GM12878 (cell line): ENCODE measurements at regions not wholly inside any gene's neighbourhood (a gene's known extent, or its start where the extent isn't known, plus 50 kb on each side); places are given as distances from the start of the nearest gene placed in this dataset.

Experiments used
- ATAC-seq: fragments of 200-7000 bp; cut with Tn5 transposase; 3 replicates; pipeline ENCODE4 v1.9.1; 2020; ENCODE audit warnings: mild to moderate bottlenecking, moderate library complexity
- BruUV-seq: library from RNA; stranded (reverse); fragments of 400-500 nt; replicated peaks from 2 replicates; lab custom pipeline; 2021; lab: Mats Ljungman, UMichigan
- CTCF ChIA-PET: fragments of 300-600 bp; sonication (Branson Sonifier 250); formaldehyde crosslinking; extraction: SDS; loops from one replicate; lab custom pipeline; 2021; ENCODE audit warnings: inconsistent platforms; lab: Yijun Ruan, JAX
- POLR2A ChIA-PET: fragments of 350-600 bp; formaldehyde crosslinking; extraction: SDS; loops from one replicate; lab custom pipeline; 2021; ENCODE audit warnings: inconsistent platforms; lab: Charles Lee
- RAD21 ChIA-PET: fragments of 300-600 bp; sonication (Branson Sonifier 250); formaldehyde crosslinking; loops from one replicate; lab custom pipeline; 2023; ENCODE audit warnings: antibody characterized with exemption; ENCODE audit not compliant: unreplicated experiment; lab: Charles Lee
- SMC1A ChIA-PET: fragments of 300-600 bp; sonication (Branson Sonifier 250); formaldehyde crosslinking; loops from one replicate; lab custom pipeline; 2023; ENCODE audit not compliant: unreplicated experiment, uncharacterized antibody; lab: Charles Lee
- DNase-seq: peaks from one replicate; pipeline ENCODE4 v3.0.0-alpha.2; 2011; ENCODE audit warnings: low read depth, low spot score
- FAIRE-seq: peaks from 3 replicates; lab custom pipeline; 2011; peaks lifted over from hg19 to GRCh38; lab: Jason Lieb, UNC
- H2AFZ ChIP-seq: 2 replicates; pipeline ENCODE4 v1.6.0; 2011; ENCODE audit warnings: low read depth, low read length, control low read depth; ENCODE audit not compliant: control insufficient read depth
- H3K27ac ChIP-seq: 2 replicates; pipeline ENCODE4 v1.5.1; 2011; ENCODE audit warnings: control low read depth; ENCODE audit not compliant: control insufficient read depth, insufficient read depth
- H3K27me3 ChIP-seq, 2 experiments: replicated peaks in 1 of 2; 2 replicates each; pipeline versions ENCODE4 v1.6.0 to v1.6.1; 2011; ENCODE audit warnings: low read length in 1 of 2; ENCODE audit not compliant: control insufficient read depth in 2 of 2, insufficient read depth in 2 of 2
- H3K36me3 ChIP-seq, 2 experiments: 2 replicates each; pipeline ENCODE4 v1.5.1; 2011; ENCODE audit warnings: low read length in 1 of 2; ENCODE audit not compliant: control insufficient read depth in 2 of 2, insufficient read depth in 2 of 2
- H3K4me1 ChIP-seq: 2 replicates; pipeline ENCODE4 v1.6.1; 2011; ENCODE audit warnings: mild to moderate bottlenecking, low read length, moderate library complexity, mixed read lengths; ENCODE audit not compliant: control insufficient read depth, insufficient read depth
- H3K4me2 ChIP-seq: 2 replicates; pipeline ENCODE4 v1.6.0; 2011; ENCODE audit warnings: control low read depth; ENCODE audit not compliant: control insufficient read depth, insufficient read depth
- H3K4me3 ChIP-seq: fragments of 200-600 bp; sonication (generic); 2 replicates; pipeline ENCODE4 v1.5.1; 2016
- H3K79me2 ChIP-seq: 2 replicates; pipeline ENCODE4 v1.6.0; 2011; ENCODE audit warnings: low read length; ENCODE audit not compliant: control insufficient read depth, insufficient read depth
- H3K9ac ChIP-seq: 2 replicates; pipeline ENCODE4 v1.8.0; 2011; ENCODE audit warnings: low read length, control low read depth, mixed read lengths; ENCODE audit not compliant: control insufficient read depth, insufficient read depth
- H3K9me3 ChIP-seq: replicated peaks from 3 replicates; pipeline ENCODE4 v1.5.1; 2011; ENCODE audit warnings: mild to moderate bottlenecking, low read length; ENCODE audit not compliant: control insufficient read depth, insufficient read depth
- H4K20me1 ChIP-seq: 2 replicates; pipeline ENCODE4 v1.6.0; 2011; ENCODE audit not compliant: control insufficient read depth, insufficient read depth
- CBX3 ChIP-seq: fragments of 200-600 bp; sonication (generic); IDR thresholded peaks from 2 replicates; pipeline ENCODE4 v1.6.1; 2016; ENCODE audit warnings: low read depth, borderline replicate concordance
- CREM ChIP-seq: IDR thresholded peaks from 2 replicates; pipeline ENCODE4 v1.6.1; 2014; ENCODE audit warnings: antibody characterized with exemption, low read depth
- EED ChIP-seq: sonication (generic); IDR thresholded peaks from 2 replicates; pipeline ENCODE4 v1.6.1; 2016; ENCODE audit warnings: antibody characterized with exemption, low read depth
- LARP7 ChIP-seq: fragments of 450-650 bp; IDR thresholded peaks from 2 replicates; pipeline ENCODE4 v1.6.1; 2017; ENCODE audit warnings: mild to moderate bottlenecking
- MTA3 ChIP-seq: IDR thresholded peaks from 2 replicates; pipeline ENCODE4 v1.6.1; 2012; ENCODE audit warnings: low read length, inconsistent platforms, borderline replicate concordance
- NFXL1 ChIP-seq: fragments of 450-650 bp; IDR thresholded peaks from 2 replicates; pipeline ENCODE4 v1.6.1; 2017; ENCODE audit warnings: antibody characterized with exemption, mild to moderate bottlenecking, borderline replicate concordance
- NR2C1 ChIP-seq: fragments of 450-650 bp; IDR thresholded peaks from 2 replicates; pipeline ENCODE4 v1.6.1; 2017; ENCODE audit warnings: antibody characterized with exemption, mild to moderate bottlenecking, moderate library complexity
- POLR2AphosphoS5 ChIP-seq: IDR thresholded peaks from 2 replicates; pipeline ENCODE4 v1.6.1; 2011; ENCODE audit warnings: mild to moderate bottlenecking, low read length, inconsistent platforms
- POU2F2 ChIP-seq: IDR thresholded peaks from 3 replicates; pipeline ENCODE4 v1.6.1; 2011; ENCODE audit warnings: low read depth, mild to moderate bottlenecking, low read length, borderline replicate concordance
- RAD51 ChIP-seq: fragments of 450-650 bp; IDR thresholded peaks from 2 replicates; pipeline ENCODE4 v1.6.1; 2016; ENCODE audit warnings: moderate library complexity, mild to moderate bottlenecking, inconsistent platforms
- ZNF207 ChIP-seq: fragments of 450-650 bp; IDR thresholded peaks from 2 replicates; pipeline ENCODE4 v1.6.1; 2014; ENCODE audit warnings: antibody characterized with exemption, mild to moderate bottlenecking, borderline replicate concordance
- WGBS: methylation state at CpG from one replicate; pipeline ENCODE4 v1.1.6; 2016; ENCODE audit warnings: low lambda C conversion rate; ENCODE audit not compliant: insufficient replicate concordance, insufficient coverage; ENCODE audit errors: missing lambda C conversion rate; 5-methylcytosine and 5-hydroxymethylcytosine counted together
- in situ Hi-C: fragments of 300-500 bp; cut with MboI; formaldehyde crosslinking; loops from 9 replicates; pipeline ENCODE4 v1.14.3; 2018; ENCODE audit warnings: mixed read lengths
- intact Hi-C: fragments of 100-400 bp; cut with micrococcal nuclease; formaldehyde crosslinking; loops from one replicate; pipeline ENCODE4 v1.14.2; 2022; ENCODE audit not compliant: unreplicated experiment
- TF ChIP-seq, protein P1 (sequence below): fragments of 150-350 bp; IDR thresholded peaks from 2 replicates; pipeline ENCODE4 v1.6.1; 2016; ENCODE audit warnings: low read depth, low read length
- TF ChIP-seq, protein P2 (sequence below): fragments of 450-650 bp; IDR thresholded peaks from 2 replicates; pipeline ENCODE4 v1.6.1; 2017; ENCODE audit warnings: antibody characterized with exemption, mild to moderate bottlenecking, moderate library complexity
- TF ChIP-seq, protein P3 (sequence below): IDR thresholded peaks from 2 replicates; pipeline ENCODE4 v1.6.1; 2012; ENCODE audit warnings: mild to moderate bottlenecking, low read depth, low read length
- TF ChIP-seq, protein P4 (sequence below): fragments of 450-650 bp; IDR thresholded peaks from 2 replicates; pipeline ENCODE4 v1.6.1; 2014; ENCODE audit warnings: mild to moderate bottlenecking

GRCh38 chr7:47634273-47634672, 52.4 kb upstream of the TNS3 start:
- H3K27me3 ChIP-seq = peaks cover 0 to 1% of the 10 kb centered on the region in 2 experiments; a peak in 1 of 4 replicates
- no peak overlapping the region for H3K4me3 ChIP-seq
- no peaks in the 10 kb centered on the region for H3K4me1 ChIP-seq
- WGBS = no CpG with 5 or more reads among the region's 2 CpGs
- no peak for TF ChIP-seq CREM
- TF ChIP-seq, protein P1, sequence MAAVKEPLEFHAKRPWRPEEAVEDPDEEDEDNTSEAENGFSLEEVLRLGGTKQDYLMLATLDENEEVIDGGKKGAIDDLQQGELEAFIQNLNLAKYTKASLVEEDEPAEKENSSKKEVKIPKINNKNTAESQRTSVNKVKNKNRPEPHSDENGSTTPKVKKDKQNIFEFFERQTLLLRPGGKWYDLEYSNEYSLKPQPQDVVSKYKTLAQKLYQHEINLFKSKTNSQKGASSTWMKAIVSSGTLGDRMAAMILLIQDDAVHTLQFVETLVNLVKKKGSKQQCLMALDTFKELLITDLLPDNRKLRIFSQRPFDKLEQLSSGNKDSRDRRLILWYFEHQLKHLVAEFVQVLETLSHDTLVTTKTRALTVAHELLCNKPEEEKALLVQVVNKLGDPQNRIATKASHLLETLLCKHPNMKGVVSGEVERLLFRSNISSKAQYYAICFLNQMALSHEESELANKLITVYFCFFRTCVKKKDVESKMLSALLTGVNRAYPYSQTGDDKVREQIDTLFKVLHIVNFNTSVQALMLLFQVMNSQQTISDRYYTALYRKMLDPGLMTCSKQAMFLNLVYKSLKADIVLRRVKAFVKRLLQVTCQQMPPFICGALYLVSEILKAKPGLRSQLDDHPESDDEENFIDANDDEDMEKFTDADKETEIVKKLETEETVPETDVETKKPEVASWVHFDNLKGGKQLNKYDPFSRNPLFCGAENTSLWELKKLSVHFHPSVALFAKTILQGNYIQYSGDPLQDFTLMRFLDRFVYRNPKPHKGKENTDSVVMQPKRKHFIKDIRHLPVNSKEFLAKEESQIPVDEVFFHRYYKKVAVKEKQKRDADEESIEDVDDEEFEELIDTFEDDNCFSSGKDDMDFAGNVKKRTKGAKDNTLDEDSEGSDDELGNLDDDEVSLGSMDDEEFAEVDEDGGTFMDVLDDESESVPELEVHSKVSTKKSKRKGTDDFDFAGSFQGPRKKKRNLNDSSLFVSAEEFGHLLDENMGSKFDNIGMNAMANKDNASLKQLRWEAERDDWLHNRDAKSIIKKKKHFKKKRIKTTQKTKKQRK = no peak
- no peak for TF ChIP-seq MTA3
- TF ChIP-seq CBX3 = no peak
- TF ChIP-seq POLR2AphosphoS5 = no peak
- TF ChIP-seq NR2C1 = no peak
- no peak for TF ChIP-seq ZNF207
- TF ChIP-seq, protein P2, sequence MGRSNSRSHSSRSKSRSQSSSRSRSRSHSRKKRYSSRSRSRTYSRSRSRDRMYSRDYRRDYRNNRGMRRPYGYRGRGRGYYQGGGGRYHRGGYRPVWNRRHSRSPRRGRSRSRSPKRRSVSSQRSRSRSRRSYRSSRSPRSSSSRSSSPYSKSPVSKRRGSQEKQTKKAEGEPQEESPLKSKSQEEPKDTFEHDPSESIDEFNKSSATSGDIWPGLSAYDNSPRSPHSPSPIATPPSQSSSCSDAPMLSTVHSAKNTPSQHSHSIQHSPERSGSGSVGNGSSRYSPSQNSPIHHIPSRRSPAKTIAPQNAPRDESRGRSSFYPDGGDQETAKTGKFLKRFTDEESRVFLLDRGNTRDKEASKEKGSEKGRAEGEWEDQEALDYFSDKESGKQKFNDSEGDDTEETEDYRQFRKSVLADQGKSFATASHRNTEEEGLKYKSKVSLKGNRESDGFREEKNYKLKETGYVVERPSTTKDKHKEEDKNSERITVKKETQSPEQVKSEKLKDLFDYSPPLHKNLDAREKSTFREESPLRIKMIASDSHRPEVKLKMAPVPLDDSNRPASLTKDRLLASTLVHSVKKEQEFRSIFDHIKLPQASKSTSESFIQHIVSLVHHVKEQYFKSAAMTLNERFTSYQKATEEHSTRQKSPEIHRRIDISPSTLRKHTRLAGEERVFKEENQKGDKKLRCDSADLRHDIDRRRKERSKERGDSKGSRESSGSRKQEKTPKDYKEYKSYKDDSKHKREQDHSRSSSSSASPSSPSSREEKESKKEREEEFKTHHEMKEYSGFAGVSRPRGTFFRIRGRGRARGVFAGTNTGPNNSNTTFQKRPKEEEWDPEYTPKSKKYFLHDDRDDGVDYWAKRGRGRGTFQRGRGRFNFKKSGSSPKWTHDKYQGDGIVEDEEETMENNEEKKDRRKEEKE = no peak
- TF ChIP-seq POU2F2 = no peak
- TF ChIP-seq NFXL1 = no peak
- TF ChIP-seq, protein P3, sequence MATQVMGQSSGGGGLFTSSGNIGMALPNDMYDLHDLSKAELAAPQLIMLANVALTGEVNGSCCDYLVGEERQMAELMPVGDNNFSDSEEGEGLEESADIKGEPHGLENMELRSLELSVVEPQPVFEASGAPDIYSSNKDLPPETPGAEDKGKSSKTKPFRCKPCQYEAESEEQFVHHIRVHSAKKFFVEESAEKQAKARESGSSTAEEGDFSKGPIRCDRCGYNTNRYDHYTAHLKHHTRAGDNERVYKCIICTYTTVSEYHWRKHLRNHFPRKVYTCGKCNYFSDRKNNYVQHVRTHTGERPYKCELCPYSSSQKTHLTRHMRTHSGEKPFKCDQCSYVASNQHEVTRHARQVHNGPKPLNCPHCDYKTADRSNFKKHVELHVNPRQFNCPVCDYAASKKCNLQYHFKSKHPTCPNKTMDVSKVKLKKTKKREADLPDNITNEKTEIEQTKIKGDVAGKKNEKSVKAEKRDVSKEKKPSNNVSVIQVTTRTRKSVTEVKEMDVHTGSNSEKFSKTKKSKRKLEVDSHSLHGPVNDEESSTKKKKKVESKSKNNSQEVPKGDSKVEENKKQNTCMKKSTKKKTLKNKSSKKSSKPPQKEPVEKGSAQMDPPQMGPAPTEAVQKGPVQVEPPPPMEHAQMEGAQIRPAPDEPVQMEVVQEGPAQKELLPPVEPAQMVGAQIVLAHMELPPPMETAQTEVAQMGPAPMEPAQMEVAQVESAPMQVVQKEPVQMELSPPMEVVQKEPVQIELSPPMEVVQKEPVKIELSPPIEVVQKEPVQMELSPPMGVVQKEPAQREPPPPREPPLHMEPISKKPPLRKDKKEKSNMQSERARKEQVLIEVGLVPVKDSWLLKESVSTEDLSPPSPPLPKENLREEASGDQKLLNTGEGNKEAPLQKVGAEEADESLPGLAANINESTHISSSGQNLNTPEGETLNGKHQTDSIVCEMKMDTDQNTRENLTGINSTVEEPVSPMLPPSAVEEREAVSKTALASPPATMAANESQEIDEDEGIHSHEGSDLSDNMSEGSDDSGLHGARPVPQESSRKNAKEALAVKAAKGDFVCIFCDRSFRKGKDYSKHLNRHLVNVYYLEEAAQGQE = no peak
- TF ChIP-seq, protein P4, sequence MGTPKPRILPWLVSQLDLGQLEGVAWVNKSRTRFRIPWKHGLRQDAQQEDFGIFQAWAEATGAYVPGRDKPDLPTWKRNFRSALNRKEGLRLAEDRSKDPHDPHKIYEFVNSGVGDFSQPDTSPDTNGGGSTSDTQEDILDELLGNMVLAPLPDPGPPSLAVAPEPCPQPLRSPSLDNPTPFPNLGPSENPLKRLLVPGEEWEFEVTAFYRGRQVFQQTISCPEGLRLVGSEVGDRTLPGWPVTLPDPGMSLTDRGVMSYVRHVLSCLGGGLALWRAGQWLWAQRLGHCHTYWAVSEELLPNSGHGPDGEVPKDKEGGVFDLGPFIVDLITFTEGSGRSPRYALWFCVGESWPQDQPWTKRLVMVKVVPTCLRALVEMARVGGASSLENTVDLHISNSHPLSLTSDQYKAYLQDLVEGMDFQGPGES = no peak
- TF ChIP-seq LARP7 = no peak
- TF ChIP-seq EED = no peak
- TF ChIP-seq RAD51 = no peak
- TF ChIP-seq, all 136 proteins: peak for 0
- Histone ChIP-seq H2AFZ (no peak overlapping the region), H3K36me3 (no peaks in the 10 kb centered on the region), H3K9me3 (no peaks in the 10 kb centered on the region), H4K20me1 (no peaks in the 10 kb centered on the region), H3K4me2 (no peak overlapping the region), H3K79me2 (no peaks in the 10 kb centered on the region), H3K9ac (no peak overlapping the region), H3K27ac (no peak overlapping the region)
- FAIRE-seq = no peak
- ATAC-seq = no peak
- no TSS peak for BruUV-seq
- SMC1A ChIA-PET = no interaction called here
- DNase-seq = no peak
- intact Hi-C loops (no loop called here), in situ Hi-C loops (no loop called here)
- RAD21 ChIA-PET = no interaction called here
- POLR2A ChIA-PET = no interaction called here
- CTCF ChIA-PET = no interaction called here
